Left renal pelvis (tissue), 4 donors: ENCODE measurements at regions not wholly inside any gene's neighbourhood (a gene's known extent, or its start where the extent isn't known, plus 50 kb on each side); places are given as distances from the start of the nearest gene placed in this dataset.

Experiments
- DNase-seq, 4 donors: peaks; one replicate each; pipeline ENCODE4 v3.0.0-alpha.2; 2013; ENCODE audit warnings: low read depth in 4 of 4, low spot score in 3 of 4

- no peak for DNase-seq
Measured at GRCh38 chr4:67126570-67126969, 418.7 kb downstream of the CENPC start.

DNA sequence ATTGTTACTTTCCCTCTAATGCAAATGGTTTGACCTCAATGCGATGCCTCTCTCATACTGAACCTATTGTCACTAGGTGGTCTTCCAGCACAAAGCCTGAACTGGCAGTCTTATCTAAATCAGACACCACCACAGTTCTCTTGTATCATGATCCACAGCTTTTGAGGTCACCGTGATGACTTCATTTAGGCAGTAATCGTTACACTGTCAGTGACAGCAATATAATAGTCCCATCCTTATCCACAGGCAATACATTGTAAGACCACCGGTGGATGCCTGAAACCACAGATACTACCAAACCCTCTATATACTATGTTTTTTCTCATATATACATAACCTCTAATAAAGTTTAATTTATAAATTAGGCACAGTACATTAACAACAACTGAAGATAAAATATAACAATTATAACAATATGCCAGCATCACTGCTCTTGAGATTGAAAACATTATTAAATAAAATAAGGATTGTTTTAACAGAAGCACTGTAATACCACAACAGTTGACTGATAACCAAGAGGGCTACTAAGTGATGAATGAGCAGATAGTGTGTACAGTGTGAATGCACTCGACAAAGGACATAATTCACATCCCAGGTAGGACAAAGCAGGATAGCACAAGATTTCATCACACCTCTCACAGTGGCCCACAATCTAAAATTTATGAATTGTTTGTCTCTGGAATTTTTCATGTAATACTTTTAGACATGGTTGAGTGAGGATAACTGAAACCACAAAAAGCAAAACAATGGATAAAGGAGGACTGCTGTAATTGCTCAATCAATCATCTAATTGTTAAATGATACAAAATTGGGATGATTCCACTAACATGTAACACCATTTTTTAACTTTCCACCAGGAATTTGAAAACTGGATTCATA lies 419.4 kb downstream of the CENPC start:
- no peak for DNase-seq

GRCh38 chr4:67124716-67125115 lies 420.6 kb downstream of the CENPC start:
- DNase-seq, result no peak

GRCh38 chr4:67122029-67122428 lies 423.3 kb downstream of the CENPC start:
- DNase-seq, result peak in 2 of 4 donors; percentile 4 to 5

DNA sequence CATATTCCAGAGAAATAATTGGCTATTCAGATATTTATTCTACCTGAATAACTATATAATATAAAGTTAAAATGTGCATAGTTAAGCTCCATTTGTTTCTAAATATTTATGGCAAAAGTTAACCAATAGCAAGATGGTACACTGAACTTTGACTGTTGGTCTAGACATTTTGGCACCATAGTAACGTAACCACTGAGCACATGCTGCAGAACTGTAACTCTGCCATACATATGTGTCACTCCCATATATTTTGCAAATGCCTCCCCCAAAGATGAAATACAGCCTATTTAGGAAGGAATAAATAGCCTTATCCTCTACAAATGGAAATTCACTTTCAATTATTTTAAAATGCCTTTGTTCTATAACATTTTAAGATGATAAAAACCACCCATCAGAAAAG lies 424.9 kb downstream of the CENPC start:
- no peak for DNase-seq

- no peak for DNase-seq
Measured at GRCh38 chr4:67109276-67109675, 436.0 kb downstream of the CENPC start.

- DNase-seq, result no peak
Measured at GRCh38 chr4:67106861-67107460, 438.3 kb downstream of the CENPC start.

DNA sequence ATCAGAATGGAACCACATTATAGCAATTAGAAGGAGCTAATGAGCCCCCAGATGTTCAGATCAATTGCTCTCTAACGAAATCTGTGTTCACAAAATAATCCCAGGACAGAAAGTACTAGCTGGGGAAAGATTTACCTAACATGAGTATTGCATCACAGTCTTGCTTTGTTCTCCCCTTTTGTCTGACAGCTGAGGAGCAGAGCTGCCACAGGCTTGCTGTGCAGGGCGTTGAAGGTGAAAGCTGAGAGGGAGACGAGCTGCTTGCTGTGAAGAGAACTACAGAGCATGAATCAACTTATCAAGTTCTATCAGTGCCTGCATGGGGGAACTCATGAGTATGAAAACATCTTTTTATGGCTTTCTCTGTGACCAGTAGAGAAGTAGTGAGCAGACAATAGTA lies 441.2 kb downstream of the CENPC start:
- no peak for DNase-seq

GRCh38 chr4:67103001-67103747 lies 442.1 kb downstream of the CENPC start:
- DNase-seq, result no peak

GRCh38 chr4:67101612-67102011 lies 443.7 kb downstream of the CENPC start:
- DNase-seq, result no peak

- no peak for DNase-seq
Measured at GRCh38 chr4:67092351-67092750, 453.0 kb downstream of the CENPC start.

DNA sequence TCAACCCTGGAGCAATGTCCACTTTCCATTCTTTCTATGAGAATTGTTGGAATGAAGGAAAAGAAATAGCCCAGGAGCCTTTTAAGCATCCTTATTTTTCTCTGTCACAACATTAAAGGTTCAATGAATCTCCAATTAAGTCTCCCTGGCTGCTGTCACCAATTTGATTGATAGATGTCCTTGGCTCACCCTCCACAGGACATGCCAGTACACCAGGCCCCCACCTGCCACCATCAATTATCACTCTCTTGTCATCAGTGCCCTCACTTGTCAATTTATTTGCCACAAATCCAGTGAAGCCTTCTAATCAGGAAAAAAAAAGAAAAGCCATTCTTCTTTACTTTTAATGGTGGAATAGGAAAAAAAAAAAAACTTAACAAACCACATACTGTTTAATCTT lies 453.6 kb downstream of the CENPC start:
- DNase-seq, result no peak

DNA sequence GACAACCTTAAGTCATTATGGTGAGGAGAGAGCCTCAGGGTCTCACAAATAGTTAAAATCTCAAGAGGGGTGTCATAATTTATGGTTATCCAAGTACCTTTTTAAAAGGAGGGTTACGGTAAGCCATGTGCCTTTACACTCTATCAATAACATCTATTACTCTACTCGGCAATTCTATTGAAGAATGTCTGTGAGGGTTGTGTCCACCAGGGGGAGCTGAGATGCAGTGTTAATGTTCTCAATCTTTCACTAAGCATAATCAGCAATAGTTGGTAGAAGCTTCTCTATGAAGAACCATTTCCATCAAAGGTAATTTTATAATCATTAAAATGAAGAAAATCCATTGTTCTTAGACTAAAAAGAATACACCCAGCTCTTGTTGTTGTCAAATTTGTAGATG lies 457.4 kb downstream of the CENPC start:
- no peak for DNase-seq

DNA sequence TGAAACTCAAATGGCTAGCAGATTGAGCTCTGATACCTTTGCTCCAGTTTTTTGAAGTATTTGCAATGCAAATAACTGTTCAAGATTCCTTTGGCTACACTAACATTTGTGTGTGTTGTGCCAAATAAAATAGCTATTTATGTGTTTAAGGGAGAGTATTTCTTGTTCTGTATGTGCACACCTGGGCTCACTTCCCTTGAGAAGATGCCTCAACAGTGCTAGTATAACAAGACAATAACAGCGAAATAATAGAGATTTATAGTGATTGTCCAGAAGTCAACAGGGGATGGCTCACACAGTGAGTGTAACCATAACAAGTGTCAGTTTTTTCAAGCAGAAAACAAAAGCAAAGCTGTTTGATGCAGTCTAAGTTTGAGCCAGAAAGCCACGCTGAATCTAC lies 460.5 kb downstream of the CENPC start:
- DNase-seq, result no peak

- no peak for DNase-seq
Measured at GRCh38 chr4:67083496-67083895, 461.8 kb downstream of the CENPC start.

GRCh38 chr4:67082746-67083145 lies 462.6 kb downstream of the CENPC start:
- no peak for DNase-seq

DNA sequence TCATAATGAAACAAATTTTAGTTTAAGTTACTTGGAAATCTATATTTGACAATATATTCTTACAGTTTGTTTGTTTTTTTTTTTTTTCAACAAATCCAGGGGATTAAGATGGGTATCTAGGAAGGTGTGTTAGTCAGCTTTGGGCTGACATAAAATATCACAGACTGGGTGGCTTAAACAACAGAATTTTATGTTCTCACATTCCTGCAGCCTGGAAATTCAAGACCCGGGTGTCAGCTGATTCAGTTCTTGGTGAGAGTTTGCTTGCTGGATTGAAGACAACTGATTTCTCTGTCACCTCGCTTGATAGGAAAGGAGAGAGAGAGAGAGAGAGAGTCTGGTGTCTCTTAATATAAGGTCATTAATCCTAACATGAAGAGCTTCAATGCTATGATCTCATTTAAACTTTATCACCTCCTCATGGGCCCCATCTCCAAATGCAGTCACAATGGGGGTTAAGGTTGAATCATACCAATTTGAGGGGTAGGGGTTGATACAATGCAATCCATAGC lies 465.2 kb downstream of the CENPC start:
- DNase-seq, result no peak

DNA sequence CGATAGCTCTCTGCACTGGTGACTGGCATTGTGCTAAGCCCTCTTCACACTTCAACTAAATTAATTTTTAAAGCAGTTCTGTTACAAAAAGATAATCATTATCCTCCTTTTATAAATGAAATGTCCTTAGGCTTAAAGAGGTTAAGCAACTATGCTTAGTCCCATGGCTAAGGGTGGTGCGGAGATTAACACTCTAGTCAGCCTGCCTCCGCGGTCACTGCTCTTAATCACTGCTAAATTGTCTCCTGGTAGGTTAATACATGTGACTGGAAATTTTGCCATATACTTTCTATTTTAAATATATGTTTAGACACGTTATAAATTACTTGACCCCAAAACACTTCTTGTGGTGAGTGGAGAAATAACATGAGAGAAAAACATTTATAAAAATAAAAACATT lies 473.7 kb downstream of the CENPC start:
- DNase-seq, result no peak

- no peak for DNase-seq
Measured at GRCh38 chr4:67055319-67055718, 490.0 kb downstream of the CENPC start.

DNA sequence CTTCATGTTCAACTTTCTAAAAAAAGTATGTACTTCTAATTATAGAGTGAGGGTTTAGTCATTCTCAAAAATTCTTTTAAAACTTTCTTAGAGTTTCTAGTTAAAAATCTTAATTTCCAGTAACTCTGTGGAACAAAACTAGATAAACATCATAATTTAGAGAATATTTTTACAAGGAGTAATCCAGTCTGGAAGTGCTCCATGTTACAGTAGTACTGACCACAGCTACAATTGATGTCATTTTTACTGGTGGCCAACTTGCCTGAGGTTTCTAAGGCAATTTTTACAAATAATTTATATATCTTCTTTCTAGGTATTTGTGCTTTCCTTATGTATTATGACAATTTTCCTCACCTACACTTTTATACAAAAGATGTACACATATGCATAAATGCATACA lies 490.4 kb downstream of the CENPC start:
- no peak for DNase-seq
